HepG2 (cell line): ENCODE measurements at regions not wholly inside any gene's neighbourhood (a gene's known extent, or its start where the extent isn't known, plus 50 kb on each side); places are given as distances from the start of the nearest gene placed in this dataset.

ENCODE experiments used
- EP300 ChIP-seq, 3 experiments: sonication (generic) in 1 of 3; formaldehyde crosslinking in 1 of 3; IDR thresholded peaks; 2 replicates each; pipeline versions ENCODE4 v1.5.1 to v1.6.1; 2011 to 2020; ENCODE audit warnings: low read depth in 2 of 3, low read length in 2 of 3, borderline replicate concordance in 1 of 3, improper control_type of control experiment in 1 of 3, mild to moderate bottlenecking in 1 of 3, missing genetic modification reagents in 1 of 3, moderate library complexity in 1 of 3
- FIP1L1 ChIP-seq: fragments of 200-400 bp; formaldehyde crosslinking; IDR thresholded peaks from 2 replicates; pipeline ENCODE4 v1.6.1; 2018; ENCODE audit warnings: low read depth, mild to moderate bottlenecking, low read length, moderate library complexity, borderline replicate concordance; ENCODE audit not compliant: insufficient read depth
- KMT2B ChIP-seq: IDR thresholded peaks from 2 replicates; pipeline ENCODE4 v1.6.1; 2016; ENCODE audit warnings: missing genetic modification reagents, missing compliant biosample characterization
- MYNN ChIP-seq: sonication (generic); formaldehyde crosslinking; IDR thresholded peaks from 2 replicates; pipeline ENCODE4 v1.4.0; 2020; ENCODE audit warnings: mild to moderate bottlenecking, low read depth, missing genetic modification reagents
- PHF21A ChIP-seq: sonication (generic); formaldehyde crosslinking; IDR thresholded peaks from 2 replicates; pipeline ENCODE4 v1.5.0; 2020; ENCODE audit warnings: mild to moderate bottlenecking, missing genetic modification reagents
- POLR2A ChIP-seq, 2 experiments: IDR thresholded peaks; 2 replicates each; pipeline ENCODE4 v1.6.1; 2011; ENCODE audit warnings: low read depth in 2 of 2, low read length in 2 of 2, mild to moderate bottlenecking in 1 of 2, moderate library complexity in 1 of 2; ENCODE audit not compliant: insufficient read depth in 1 of 2
- REST ChIP-seq, 2 experiments: IDR thresholded peaks; 2 replicates each; pipeline ENCODE4 v1.6.1; 2011 to 2012; ENCODE audit warnings: low read length in 2 of 2, borderline replicate concordance in 1 of 2, low read depth in 1 of 2, mild to moderate bottlenecking in 1 of 2, moderate library complexity in 1 of 2
- SMAD3 ChIP-seq: sonication (generic); formaldehyde crosslinking; IDR thresholded peaks from 2 replicates; pipeline ENCODE4 v1.4.0; 2020; ENCODE audit warnings: missing genetic modification reagents
- TFE3 ChIP-seq: IDR thresholded peaks from 2 replicates; pipeline ENCODE4 v1.6.1; 2016
- ZBTB4 ChIP-seq: sonication (generic); formaldehyde crosslinking; IDR thresholded peaks from 2 replicates; pipeline ENCODE4 v1.4.0; 2020; ENCODE audit warnings: missing genetic modification reagents, mild to moderate bottlenecking, borderline replicate concordance
- ZSCAN21 ChIP-seq: sonication (generic); formaldehyde crosslinking; IDR thresholded peaks from 2 replicates; pipeline ENCODE4 v1.8.0; 2022; ENCODE audit warnings: mild to moderate bottlenecking, missing genetic modification reagents, moderate library complexity, borderline replicate concordance
- TF ChIP-seq, protein P1 (sequence below): sonication (generic); formaldehyde crosslinking; IDR thresholded peaks from 2 replicates; pipeline ENCODE4 v1.5.0; 2020; ENCODE audit warnings: mild to moderate bottlenecking, missing genetic modification reagents, moderate library complexity

DNA sequence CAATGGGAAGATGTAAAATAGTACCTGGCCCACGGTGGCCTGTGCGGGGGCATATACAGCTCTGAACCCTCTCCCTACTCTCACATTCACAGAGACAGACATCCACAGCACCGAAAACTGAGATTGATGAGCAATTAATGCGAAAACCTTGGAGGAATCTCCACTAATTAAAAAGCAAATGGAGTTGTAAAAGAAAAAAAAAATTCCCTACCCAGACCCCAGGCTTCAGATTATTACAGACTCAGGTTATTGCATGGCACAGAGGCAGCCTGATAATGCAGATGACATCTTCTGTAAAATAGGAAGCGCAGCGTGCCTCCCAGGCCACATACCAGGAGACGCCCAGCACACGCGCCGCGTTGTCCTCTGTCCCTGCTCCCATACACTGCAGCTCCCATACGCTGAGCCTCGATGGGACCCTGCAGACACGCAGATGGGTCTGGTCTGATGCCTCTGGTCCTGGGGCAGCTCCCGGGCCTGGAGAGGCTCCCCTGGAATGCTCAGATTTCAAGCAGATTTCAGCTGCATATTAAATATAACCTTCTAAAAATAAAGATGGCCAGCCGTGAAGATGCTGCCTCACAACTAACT is 496.1 kb upstream of the MYT1L start:
- TF ChIP-seq REST (IDR thresholded peaks at IDR 0.05; ENCODE audit: borderline replicate concordance in 1 of 2, low read depth in 1 of 2, low read length in 2 of 2) (no peak), TFE3 (CRISPR knock-in tag) (no peak), POLR2A (IDR thresholded peaks at IDR 0.05; ENCODE audit: insufficient read depth in 1 of 2, low read depth in 2 of 2, low read length in 2 of 2) (no peak), PHF21A (no peak), ZBTB4 (CRISPR knock-in tag) (no peak), EP300 (IDR thresholded peaks at IDR 0.05; ENCODE audit: low read depth in 2 of 2, low read length in 2 of 2) (no peak), EP300 (CRISPR knock-in tag; IDR thresholded peaks at IDR 0.05; ENCODE audit: borderline replicate concordance) (no peak), FIP1L1 (no peak), MYNN (CRISPR knock-in tag) (no peak), ZSCAN21 (CRISPR knock-in tag) (no peak), SMAD3 (CRISPR knock-in tag) (no peak), KMT2B (no peak)
- TF ChIP-seq, protein P1, sequence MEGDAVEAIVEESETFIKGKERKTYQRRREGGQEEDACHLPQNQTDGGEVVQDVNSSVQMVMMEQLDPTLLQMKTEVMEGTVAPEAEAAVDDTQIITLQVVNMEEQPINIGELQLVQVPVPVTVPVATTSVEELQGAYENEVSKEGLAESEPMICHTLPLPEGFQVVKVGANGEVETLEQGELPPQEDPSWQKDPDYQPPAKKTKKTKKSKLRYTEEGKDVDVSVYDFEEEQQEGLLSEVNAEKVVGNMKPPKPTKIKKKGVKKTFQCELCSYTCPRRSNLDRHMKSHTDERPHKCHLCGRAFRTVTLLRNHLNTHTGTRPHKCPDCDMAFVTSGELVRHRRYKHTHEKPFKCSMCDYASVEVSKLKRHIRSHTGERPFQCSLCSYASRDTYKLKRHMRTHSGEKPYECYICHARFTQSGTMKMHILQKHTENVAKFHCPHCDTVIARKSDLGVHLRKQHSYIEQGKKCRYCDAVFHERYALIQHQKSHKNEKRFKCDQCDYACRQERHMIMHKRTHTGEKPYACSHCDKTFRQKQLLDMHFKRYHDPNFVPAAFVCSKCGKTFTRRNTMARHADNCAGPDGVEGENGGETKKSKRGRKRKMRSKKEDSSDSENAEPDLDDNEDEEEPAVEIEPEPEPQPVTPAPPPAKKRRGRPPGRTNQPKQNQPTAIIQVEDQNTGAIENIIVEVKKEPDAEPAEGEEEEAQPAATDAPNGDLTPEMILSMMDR (CRISPR knock-in tag) = no peak
